GM19238 (cell line): ENCODE measurements at regions not wholly inside any gene's neighbourhood (a gene's known extent, or its start where the extent isn't known, plus 50 kb on each side); places are given as distances from the start of the nearest gene placed in this dataset.
"Not testable (repeated sequence)": the region's sequence is repeated elsewhere in the genome, so short reads cannot be mapped to it uniquely, and the experiment has no call there.

ENCODE experiments used
- DNase-seq: peaks from one replicate; pipeline ENCODE4 v3.0.0; 2011; ENCODE audit warnings: low spot score; ENCODE audit not compliant: insufficient read length

DNA sequence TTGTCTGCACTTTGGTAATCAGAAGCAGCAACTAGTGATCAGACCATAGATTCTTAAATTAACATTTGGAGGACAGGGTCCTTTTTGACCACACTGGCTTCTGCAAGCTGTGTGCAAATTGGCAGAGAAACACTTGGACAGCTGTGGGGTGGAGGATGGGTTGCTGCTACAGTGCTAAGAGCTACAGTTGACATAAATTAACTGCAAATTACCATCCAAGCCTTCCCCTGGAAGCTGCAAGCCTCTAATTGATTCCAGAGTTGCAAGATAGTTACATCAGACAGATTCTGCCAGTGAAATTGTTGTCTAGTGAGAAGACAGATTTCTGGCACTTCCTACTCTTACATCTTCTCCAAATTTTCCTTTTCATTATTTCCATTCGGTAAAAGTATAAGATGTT lies 517.7 kb downstream of the DIRAS2 start:
- DNase-seq: no peak

DNA sequence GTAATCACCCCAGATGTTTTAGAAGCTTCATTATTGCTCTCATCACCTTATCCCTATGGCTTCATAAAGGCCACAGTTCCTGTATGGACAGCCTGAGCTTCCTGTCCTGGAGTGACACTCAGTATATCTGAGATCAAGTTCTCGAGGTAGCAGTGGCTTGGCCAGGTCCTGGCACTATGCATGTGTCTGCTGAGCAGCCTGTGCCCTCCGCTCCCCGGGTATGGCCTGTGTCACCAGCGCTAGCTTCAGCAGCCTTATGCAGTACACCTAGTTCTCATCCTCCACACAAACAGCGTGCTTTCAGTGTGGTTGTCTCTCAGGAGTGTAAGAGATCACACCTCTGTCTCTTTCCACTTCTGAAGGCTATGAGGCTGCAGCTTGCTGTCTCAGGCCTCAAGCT lies 514.7 kb downstream of the DIRAS2 start:
- no peak for DNase-seq

DNA sequence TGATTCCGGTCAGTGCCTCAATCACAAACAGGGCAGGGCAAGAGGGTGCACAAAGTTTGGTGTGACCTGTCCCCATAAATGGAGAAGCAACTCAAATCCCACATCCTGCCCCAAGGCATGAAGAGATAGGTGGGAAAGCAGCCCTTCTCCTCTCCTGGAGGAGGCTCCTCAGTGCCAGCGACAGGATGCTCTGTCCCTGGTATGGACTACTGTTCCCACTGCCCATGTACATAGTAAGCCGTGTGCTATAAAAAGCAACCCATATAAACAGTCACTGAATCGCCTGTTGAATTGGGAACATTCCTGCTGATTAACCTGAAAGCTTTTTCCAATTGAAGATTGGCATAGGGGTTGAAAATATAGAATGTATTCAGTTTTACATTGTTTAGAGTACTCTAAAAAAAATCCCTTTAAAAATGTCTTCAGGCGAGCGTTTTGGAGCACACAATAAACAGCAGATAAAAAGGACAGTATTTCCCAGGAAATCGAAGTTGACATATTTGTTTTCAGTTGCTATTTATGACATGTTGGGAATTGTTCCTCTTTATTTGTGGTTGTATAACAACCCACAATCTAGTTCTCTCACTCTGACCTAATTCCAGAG lies 513.9 kb downstream of the DIRAS2 start:
- no peak for DNase-seq

DNA sequence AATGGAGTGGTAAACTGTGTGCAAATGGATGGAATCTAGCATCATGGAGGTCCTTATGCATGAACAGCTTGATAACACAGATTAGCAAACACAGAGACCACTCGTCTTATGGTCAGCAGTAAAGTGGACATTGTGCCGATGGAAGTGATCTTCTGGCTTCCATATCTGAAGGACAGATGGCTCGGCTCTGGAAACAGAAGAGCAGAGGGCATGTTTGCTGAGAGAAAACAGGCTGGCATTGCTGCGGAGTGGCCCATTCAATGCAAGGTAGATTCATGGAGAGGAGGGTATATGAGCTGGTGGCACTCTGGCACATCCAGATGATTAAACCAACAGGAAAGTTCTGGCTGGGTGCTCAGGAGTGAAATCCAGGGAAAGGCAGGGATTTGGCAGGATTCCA lies 513.2 kb downstream of the DIRAS2 start:
- DNase-seq: no peak

DNA sequence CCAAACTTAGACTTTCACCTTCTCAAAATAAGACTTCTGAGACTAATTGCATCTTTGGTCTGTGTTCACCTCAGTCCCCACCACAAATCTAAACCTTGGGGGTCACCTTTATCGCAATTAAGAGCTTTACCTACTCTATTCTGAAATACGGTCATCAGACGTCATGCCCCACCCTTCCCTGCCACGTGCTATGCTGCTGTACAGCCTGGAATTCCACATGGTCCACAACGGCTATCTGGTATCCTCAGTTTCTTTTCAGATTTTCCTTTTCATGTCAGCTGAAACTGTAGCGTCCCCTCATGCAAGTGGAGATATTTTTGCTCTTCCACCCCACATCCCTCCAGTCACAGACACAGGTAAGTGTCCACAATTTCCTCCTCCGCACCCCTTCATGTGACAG lies 511.1 kb downstream of the DIRAS2 start:
- DNase-seq: no peak

DNA sequence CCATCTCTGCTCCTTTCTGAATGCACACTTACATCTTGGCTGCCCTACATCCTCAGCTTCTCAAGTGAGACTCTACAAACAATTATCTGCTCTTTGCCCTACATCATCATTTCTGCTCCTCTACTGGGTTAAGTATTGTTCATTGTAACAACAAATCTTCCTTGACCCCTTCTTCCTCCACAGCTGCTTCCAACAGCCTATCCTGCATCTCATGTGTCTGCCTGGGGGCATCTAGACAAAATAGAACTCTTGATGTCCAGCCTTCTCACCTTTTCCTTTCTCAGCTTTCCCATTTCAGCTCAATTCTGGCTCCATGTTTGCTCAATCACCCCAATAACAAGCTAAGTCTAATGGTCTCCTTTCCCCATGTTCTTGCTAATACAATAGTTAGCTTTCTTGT lies 509.8 kb downstream of the DIRAS2 start:
- DNase-seq: no peak

DNA sequence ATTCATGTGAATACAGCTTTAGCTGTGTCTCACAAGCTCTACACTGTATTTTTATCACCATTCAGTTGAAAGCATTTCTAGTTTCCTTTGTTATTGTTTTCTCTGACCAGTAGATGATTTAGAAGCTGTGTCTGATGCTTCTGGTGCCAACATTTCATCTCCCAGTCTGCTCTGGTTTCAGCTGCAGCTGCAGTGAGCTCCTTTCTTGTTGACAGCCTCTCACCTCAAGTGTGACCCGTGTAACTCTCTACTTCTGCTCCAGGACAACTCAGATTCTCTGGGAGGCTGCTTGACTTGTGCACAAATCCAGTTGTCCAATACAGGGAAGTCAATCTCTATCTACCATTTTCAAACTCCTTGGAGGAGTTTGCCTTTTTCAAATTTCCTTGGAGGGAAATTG lies 504.8 kb downstream of the DIRAS2 start:
- DNase-seq: no peak

DNA sequence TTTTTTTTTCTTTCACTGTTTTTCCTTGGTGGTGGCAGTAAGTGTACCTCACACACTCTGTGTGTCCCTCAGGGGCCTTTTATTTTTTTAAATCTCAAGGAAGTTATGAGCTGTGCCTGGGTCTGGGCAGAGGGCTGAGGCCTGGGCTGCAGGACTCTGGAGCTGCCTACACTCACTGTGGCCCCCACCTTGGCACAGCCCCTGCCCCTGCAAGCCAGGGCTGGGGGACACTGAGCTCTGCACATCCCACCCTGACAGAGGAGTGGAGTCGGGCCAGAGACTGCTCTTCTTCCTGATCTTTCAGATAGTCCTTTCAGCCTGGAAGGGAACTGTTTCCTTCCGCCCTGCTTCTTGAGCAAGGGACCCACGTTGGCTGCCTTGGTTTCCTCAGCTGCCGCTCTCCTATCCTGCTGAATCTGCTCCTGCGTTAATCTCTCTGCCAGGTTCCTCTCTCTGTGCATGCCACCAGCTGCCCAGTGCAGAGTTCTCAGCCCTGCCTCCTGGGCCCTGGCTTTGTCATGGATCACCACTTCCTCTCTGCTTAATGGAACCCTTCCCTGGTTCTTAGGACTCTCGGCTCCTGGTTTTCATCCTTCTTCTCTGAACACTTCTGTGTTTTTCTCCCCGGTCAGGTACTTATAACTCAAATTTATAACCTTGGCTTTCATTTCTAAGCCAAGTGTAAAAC lies 502.3 kb downstream of the DIRAS2 start:
- DNase-seq: no peak

DNA sequence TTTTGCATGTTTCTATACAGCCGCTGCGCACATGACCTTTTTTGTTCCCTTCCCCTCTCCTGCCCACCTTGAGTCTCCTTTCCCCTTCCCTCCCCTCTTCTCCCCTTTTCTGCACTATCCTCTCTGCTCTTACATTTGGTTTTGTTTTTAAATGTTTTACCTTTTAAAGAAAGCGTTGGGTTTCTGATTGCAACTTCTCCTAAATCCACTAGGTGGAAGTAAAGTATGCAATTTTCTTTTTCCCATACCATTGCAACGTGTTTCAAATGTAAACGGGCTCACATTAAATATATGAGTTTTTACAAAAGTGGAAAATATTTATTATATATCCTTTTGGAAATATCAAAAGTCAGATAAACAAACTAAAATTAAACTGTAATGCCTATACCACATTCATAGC lies 500.9 kb downstream of the DIRAS2 start:
- no peak for DNase-seq

DNA sequence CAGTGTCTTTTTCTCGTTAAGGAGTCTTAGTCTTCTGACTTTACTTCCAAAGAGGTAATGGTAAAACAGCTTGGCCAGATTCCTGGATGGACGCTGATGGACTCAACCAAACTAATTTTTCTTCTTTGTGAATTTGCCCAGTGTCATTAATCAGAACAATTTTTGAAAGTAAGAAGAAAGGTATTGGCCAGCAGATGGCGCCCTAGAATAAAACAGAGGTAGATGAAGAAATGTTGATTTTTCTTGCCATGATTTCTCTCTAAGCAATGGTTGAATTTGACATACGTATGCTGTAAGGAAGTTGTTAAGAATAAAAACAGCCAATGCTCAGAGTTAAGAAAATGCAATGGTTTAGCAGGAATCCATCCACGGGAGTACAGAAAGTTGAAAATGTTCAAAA lies 500.0 kb downstream of the DIRAS2 start:
- DNase-seq: no peak

DNA sequence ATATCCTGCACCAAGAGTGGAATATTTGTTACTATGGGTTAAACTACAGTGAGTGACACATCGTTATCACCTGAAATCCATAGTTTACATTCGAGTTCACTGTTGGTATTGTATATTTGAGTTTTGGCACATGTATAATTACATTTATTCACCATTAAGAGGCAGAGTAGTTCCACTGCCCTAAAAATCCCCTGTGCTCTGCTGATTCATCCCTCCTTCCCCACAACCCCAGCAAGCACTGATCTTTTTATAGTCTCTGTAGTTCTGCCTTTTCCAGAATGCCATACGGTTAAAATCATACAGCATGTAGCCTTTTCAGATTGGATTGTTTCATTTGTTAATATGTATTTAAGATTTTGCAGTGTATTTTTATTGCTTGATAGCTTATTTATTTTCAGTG lies 495.2 kb downstream of the DIRAS2 start:
- no peak for DNase-seq

DNA sequence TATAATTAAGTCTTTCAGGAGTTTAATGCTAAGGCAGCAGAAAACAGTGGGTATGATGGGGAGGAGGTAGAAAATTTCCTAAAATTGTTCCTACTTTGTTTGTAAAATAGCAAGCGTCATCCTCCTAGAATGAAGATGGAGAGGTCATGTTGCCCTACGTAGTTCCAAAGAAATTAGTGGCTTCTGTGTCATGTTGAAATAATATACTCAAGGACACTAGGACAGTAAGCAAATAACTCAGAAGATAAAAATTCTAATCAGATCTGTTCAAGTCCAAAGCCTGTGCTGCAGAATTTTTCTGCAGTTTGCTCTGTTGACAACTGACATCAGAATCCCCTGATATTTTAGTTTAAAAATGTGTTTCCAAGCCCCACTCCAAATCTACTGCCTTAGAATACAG lies 486.3 kb downstream of the DIRAS2 start:
- no peak for DNase-seq

DNA sequence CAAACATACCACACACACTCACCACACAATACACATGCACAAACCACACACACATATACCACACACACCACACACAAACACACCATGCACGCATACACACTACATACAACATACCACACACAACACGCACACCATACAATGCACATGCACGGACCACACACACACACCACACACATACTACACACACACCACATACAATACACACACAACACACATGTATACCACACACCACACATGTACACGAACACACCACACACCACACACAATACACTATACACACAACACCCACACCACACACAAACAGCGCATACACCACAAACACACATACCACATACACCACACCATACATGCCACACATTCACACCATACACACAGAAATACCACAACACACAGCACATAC lies 480.3 kb downstream of the DIRAS2 start:
- no peak for DNase-seq

DNA sequence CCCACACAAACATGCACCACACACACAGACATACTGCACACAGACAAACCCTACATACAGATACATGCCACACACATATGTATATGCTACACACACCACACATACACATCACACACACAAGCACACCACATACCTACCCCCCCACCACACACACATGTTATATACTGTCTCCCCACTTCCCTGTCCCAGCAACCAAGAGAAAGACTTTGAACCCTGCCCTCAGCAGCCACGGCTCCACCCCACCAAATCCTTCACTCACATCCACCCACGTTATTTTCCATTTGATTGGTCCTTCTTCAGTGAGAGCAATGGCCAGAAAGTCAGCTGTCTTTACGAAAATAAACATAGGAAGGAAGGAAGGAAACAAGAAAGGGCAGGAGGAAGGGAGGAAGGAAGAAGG lies 479.8 kb downstream of the DIRAS2 start:
- no peak for DNase-seq

DNA sequence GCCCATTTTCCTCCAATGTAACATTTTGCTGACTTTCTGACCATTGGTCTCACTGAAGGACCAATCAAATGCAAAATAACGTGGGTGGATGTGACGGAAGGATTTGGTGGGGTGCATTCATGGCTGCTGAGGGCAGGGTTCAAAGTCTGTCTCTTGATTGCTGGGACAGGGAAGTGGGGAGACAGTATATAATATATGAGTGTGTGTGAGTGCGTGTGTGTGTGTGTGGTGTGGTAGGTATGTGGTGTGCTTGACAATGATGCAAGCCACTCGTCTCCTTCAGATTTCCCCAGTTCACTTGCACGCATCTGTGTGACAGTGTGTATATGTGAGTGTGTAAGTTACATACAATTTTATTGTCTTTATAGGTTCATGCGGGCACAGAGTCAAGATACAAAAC lies 477.3 kb downstream of the DIRAS2 start:
- no peak for DNase-seq

DNA sequence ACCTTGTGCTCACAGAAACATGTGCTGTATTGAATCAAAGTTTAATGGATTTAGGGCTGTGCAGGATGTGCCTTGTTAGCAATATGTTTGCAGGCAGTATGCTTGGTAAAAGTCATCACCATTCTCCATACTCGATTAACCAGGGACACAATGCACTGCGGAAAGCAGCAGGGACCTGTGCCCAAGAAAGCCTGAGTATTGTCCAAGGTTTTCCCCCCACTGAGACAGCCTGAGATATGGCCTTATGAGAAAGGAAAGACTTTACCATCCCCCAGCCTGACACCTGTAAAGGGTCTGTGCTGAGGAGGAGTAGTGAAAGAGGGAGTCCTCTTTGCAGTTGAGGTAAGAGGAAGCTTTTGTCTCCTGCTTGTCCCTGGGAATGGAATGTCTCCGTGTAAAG lies 476.2 kb downstream of the DIRAS2 start:
- DNase-seq: not testable (repeated sequence)

DNA sequence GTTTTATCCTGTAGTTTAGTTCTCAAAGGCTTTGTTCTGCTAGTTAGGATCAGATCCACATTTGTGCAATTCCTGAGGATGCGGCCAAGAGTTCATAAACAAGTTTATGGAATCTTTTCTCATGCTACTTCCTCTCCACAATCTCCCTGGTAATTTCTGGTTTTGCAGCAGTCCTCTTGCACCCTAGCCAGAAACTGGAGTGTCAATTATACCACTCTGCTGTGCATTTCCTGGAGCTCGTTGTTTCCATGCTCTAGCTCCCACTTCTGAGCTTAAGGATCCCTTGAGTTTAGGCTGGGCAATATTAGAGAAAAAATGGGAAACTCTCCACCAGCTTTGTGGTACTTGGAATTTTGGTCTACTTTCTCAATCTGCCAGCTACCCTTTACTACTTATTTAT lies 474.7 kb downstream of the DIRAS2 start:
- no peak for DNase-seq

DNA sequence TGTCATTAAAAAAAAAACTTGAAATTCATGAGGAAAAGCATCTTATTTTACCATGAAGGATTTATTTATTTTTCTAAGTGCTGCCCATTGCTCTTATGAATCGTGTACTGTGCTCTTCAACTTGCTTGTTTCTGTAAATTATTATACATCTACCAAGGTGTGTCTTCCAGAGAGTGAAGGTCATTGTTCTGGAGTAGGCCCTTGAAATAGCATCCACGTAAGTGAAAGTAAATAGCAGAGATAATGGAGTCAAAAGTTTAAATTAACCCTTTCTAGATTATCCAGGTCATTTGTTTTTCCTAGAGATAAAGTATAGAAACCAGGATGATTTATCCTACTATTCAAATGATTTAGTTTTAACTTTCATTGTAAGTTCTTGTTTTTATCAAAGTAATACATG lies 473.1 kb downstream of the DIRAS2 start:
- DNase-seq: no peak

DNA sequence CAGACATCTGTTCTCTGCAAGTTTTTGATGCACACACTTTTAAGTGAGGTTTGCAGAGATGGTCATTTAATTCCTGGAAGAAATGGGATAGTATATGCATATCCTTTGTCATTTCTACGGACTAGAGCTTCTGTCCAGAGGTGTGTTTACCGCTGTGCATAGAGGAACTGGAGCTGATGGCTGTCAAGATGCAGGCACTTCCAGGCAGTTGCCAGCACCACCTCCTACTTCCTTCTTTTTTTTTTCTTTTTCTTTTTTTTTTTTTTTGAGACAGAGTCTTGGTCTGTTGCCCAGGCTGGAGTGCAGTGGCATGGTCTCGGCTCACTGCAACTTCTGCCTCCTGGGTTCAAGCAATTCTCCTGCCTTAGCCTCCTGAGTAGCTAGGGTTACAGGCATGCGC lies 468.7 kb downstream of the DIRAS2 start:
- not testable (repeated sequence) for DNase-seq

DNA sequence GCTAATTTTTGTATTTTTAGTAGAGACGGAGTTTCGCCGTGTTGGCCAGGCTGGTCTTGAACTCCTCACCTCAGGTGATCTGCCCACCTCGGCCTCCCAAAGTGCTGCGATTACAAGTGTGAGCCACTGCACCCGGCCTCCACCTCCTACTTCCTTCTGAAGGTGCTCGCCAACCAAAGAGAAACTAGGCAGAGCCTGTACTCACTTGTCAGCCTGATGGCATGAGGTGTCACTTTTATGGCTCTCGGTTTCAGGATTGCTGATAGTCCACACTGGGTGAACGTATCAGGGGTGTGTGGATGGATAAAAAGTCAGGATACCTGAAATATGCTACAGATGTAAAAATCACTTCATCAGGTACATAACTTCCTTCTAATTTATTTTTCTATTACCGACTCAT lies 468.3 kb downstream of the DIRAS2 start:
- DNase-seq: not testable (repeated sequence)

DNA sequence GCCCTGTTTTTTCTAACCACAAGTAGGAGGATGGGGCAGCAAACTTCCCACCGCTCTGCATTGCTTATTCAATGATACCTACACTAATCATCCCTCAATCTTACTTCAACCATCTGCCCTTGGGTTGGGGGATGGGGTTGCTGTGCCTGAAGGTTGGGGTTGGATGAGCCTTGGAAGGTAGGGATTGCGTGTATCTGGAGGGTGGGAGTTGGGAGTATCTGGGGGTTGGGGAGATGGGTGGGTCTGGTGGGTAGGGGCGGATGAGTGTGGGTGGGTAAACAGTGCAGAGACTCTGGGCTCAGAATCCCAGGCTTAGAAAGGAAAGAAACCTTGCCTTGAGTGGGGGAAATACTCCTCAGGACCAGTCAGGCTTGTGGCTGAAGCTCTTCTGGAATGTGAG lies 467.4 kb downstream of the DIRAS2 start:
- no peak for DNase-seq

DNA sequence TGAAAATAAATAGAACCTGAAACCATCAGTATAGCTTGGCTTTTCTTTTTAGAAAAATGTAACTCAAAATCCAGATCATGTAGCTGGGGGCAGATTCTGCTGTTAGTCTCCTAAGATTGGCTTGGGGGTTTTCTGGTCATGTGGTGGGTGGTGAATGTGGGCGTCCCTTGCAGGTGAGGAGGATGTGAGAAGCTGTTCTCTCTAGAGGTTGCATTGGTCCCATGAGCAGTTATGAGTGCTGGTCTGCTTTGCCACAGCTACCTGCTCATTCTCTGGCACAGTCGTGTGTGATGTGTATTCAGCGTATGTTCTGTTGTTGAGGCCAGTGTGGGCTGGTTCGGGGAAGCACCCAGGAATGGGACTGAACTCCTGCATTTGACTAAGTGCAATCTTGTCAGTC lies 466.8 kb downstream of the DIRAS2 start:
- DNase-seq: no peak

DNA sequence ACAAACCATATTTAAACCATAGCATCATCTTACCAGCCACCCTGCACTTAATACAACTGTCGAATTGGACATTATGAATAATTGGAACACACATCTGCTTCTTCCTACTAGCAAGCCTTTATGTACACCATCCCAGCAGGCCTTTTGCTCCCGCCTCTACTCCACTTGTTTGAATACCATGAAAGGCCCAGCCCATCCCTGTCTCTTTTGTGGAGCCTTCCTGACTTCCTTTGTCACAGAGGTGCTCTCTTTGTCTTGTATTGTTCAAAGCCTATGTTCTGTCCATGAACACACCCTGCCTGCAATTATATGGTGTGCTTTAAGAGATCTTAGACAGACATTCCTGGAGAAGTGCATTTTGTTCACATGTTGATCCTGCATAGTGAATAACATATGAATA lies 465.7 kb downstream of the DIRAS2 start:
- DNase-seq: no peak

DNA sequence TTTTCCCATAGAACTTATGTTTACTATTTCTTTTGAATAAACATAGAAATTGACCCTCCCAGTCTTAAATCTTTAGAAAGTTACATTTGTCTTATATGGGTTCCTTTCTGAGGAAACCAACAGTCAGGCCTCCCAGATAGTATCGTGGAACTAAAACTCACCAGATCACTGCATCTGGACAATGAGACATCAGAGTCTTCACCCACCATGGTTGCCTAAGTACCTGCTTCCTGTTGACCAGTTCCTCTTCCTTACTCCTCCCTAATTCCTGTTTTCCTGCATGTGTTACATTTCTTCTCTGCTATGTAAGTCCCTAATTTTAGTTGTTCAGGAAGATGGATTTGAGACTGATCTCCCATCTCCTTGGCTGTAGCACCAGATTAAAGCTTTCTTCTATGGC lies 462.2 kb downstream of the DIRAS2 start:
- DNase-seq: no peak
